Tibial nerve (tissue), 4 donors: ENCODE measurements at regions not wholly inside any gene's neighbourhood (a gene's known extent, or its start where the extent isn't known, plus 50 kb on each side); places are given as distances from the start of the nearest gene placed in this dataset.
A peak's percentile ranks its signal among the peaks of the same experiment; 100 is the strongest.

Experiments used
- DNase-seq, 2 donors: peaks; one replicate each; pipeline ENCODE4 v3.0.0-alpha.2; 2019; ENCODE audit warnings: low spot score in 2 of 2
- H3K27ac ChIP-seq, 4 donors: fragments of 200-600 bp; sonication (generic) in 3 of 4; one replicate each; pipeline ENCODE4 v1.5.1; 2017 to 2019; ENCODE audit warnings: mild to moderate bottlenecking in 1 of 4
- H3K27me3 ChIP-seq, 2 donors: fragments of 200-600 bp; sonication (generic) in 1 of 2; one replicate each; pipeline versions ENCODE4 v1.5.1 to v1.6.0; 2017 to 2019
- H3K36me3 ChIP-seq, 3 donors: fragments of 200-600 bp; sonication (generic); one replicate each; pipeline ENCODE4 v1.5.1; 2018 to 2019
- H3K4me1 ChIP-seq, 4 donors: fragments of 200-600 bp; sonication (generic) in 3 of 4; one replicate each; pipeline ENCODE4 v1.5.1; 2017 to 2019
- H3K4me3 ChIP-seq, 4 donors: fragments of 200-600 bp; sonication (generic) in 3 of 4; one replicate each; pipeline ENCODE4 v1.5.1; 2017 to 2019; ENCODE audit warnings: mild to moderate bottlenecking in 1 of 4, moderate library complexity in 1 of 4
- H3K9me3 ChIP-seq, 4 donors: fragments of 200-600 bp; sonication (generic) in 3 of 4; one replicate each; pipeline ENCODE4 v1.5.1; 2017 to 2019
- CTCF ChIP-seq, 5 experiments: fragments of 200-600 bp in 3 of 5; fragments of 450-650 bp in 2 of 5; sonication (generic) in 3 of 5; IDR thresholded peaks; one replicate each; pipeline ENCODE4 v1.5.1; 2016 to 2019; ENCODE audit warnings: antibody characterized with exemption in 5 of 5, mild to moderate bottlenecking in 3 of 5, moderate library complexity in 2 of 5
- EP300 ChIP-seq, 2 donors: sonication (generic); formaldehyde crosslinking; IDR thresholded peaks; one replicate each; pipeline ENCODE4 v1.6.1; 2017; ENCODE audit warnings: antibody characterized with exemption in 2 of 2, mild to moderate bottlenecking in 1 of 2
- POLR2A ChIP-seq, 2 donors: fragments of 450-650 bp; IDR thresholded peaks; one replicate each; pipeline ENCODE4 v1.6.1; 2017; ENCODE audit warnings: antibody characterized with exemption in 2 of 2, mild to moderate bottlenecking in 2 of 2, moderate library complexity in 2 of 2
- WGBS, 2 donors: methylation state at CpG; one replicate each; pipeline ENCODE4 v1.1.5; 2018; 5-methylcytosine and 5-hydroxymethylcytosine counted together

GRCh38 chr2:16070648-16070971 is 130.3 kb downstream of the MYCN start:
- Histone ChIP-seq H3K36me3 (no peaks in the 10 kb centered on the region), H3K4me3 (no peak overlapping the region), H3K27ac (peak overlapping the region; percentile 60 to 91 (median 78)), H3K9me3 (no peaks in the 10 kb centered on the region), H3K4me1 (peaks cover 0 to 23% (median 10%) of the 10 kb centered on the region in 4 donors), H3K27me3 (no peaks in the 10 kb centered on the region)
- WGBS, 2 donors, result 62 to 74% methylated on average over 5 to 6 of the region's 6 CpGs
- no peak for DNase-seq
- TF ChIP-seq CTCF (IDR thresholded peaks at IDR 0.05) (no peak), POLR2A (IDR thresholded peaks at IDR 0.05) (no peak)

- H3K27ac ChIP-seq, result peak overlapping the region; percentile 60 to 91 (median 78)
- H3K9me3 ChIP-seq, result no peaks in the 10 kb centered on the region
- H3K27me3 ChIP-seq, result no peaks in the 10 kb centered on the region
- H3K36me3 ChIP-seq, result no peaks in the 10 kb centered on the region
- TF ChIP-seq CTCF (IDR thresholded peaks at IDR 0.05) (no peak), EP300 (IDR thresholded peaks at IDR 0.05) (peak in 1 of 2 donors; percentile 84), POLR2A (IDR thresholded peaks at IDR 0.05) (peak in 1 of 2 donors; percentile 15)
- DNase-seq, result peak in 1 of 2 donors; percentile 19
- H3K4me1 ChIP-seq, result peaks cover 0 to 23% (median 10%) of the 10 kb centered on the region in 4 donors
- H3K4me3 ChIP-seq, result peak overlapping the region in 1 of 4 donors; percentile 7
- WGBS, 2 donors, result 30 to 39% methylated on average over 19 of the region's 19 CpGs
Measured at GRCh38 chr2:16069933-16070647, 129.7 kb downstream of the MYCN start.

- H3K4me3 ChIP-seq, result peak overlapping the region in 1 of 4 donors; percentile 7
- peak overlapping the region; percentile 29 to 86 (median 76) for H3K27ac ChIP-seq
- H3K9me3 ChIP-seq, result no peaks in the 10 kb centered on the region
- 37 to 44% methylated on average over 8 of the region's 8 CpGs for WGBS, 2 donors
- no peaks in the 10 kb centered on the region for H3K27me3 ChIP-seq
- no peaks in the 10 kb centered on the region for H3K36me3 ChIP-seq
- no peak for DNase-seq
- peak in 1 of 5 experiments; percentile 14 for TF ChIP-seq CTCF (IDR thresholded peaks at IDR 0.05)
- TF ChIP-seq EP300 (IDR thresholded peaks at IDR 0.05), result no peak
- H3K4me1 ChIP-seq, result peaks cover 0 to 23% (median 10%) of the 10 kb centered on the region in 4 donors
Measured at GRCh38 chr2:16069663-16069932, 129.2 kb downstream of the MYCN start.

- H3K4me1 ChIP-seq, result peaks cover 0 to 23% (median 10%) of the 10 kb centered on the region in 4 donors
- no peak for TF ChIP-seq POLR2A (IDR thresholded peaks at IDR 0.05)
- no peak for TF ChIP-seq EP300 (IDR thresholded peaks at IDR 0.05)
- no peak for TF ChIP-seq CTCF (IDR thresholded peaks at IDR 0.05)
- H3K9me3 ChIP-seq, result peaks cover 0 to 8% (median 0%) of the 10 kb centered on the region in 4 donors
- DNase-seq, result no peak
- no peaks in the 10 kb centered on the region for H3K36me3 ChIP-seq
- no peak overlapping the region for H3K4me3 ChIP-seq
- no peaks in the 10 kb centered on the region for H3K27me3 ChIP-seq
- peak overlapping the region; percentile 29 to 86 (median 56) for H3K27ac ChIP-seq
- 82 to 93% methylated on average over 3 of the region's 3 CpGs for WGBS, 2 donors
Measured at GRCh38 chr2:16068552-16068940, 128.2 kb downstream of the MYCN start.

- Histone ChIP-seq H3K4me3 (no peak overlapping the region), H3K27me3 (no peaks in the 10 kb centered on the region), H3K36me3 (no peaks in the 10 kb centered on the region), H3K9me3 (peaks cover 0 to 13% (median 0%) of the 10 kb centered on the region in 4 donors), H3K27ac (peak overlapping the region; percentile 29 to 86 (median 56)), H3K4me1 (peaks cover 0 to 23% (median 10%) of the 10 kb centered on the region in 4 donors)
- WGBS, 2 donors, result 87 to 91% methylated on average over 11 of the region's 11 CpGs
- no peak for DNase-seq
- TF ChIP-seq POLR2A (IDR thresholded peaks at IDR 0.05) (no peak), EP300 (IDR thresholded peaks at IDR 0.05) (no peak), CTCF (IDR thresholded peaks at IDR 0.05) (no peak)
Measured at GRCh38 chr2:16067866-16068551, 127.7 kb downstream of the MYCN start.
